ENCODE measurements at regions not wholly inside any gene's neighbourhood (a gene's known extent, or its start where the extent isn't known, plus 50 kb on each side); places are given as distances from the start of the nearest gene placed in this dataset.
"Not testable (repeated sequence)": the region's sequence is repeated elsewhere in the genome, so short reads cannot be mapped to it uniquely, and the experiment has no call there.

GRCh38 chr2:192657362-192657761, 462.6 kb upstream of the TMEFF2 start:
- DNase-seq, result peak; percentile 54

DNA sequence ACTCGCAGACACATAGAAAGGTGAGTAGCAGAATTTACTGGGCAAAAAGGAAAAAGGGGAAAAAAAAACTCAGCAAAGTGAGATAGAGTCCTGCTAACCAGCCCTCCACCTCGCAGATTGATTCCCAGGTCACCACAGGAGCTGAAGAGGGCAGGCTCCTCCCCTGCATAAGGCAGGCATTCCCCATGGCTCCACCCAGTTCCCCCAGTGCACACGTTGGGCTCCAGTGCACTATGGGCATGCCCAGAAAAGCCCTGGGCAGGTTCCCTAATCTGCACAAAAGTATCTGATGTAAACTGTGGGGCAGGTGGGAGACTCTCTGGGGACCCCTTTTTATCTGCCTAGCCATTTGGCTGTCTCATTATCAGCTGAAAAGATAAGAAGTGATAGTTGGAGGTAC, 461.2 kb upstream of the TMEFF2 start:
- DNase-seq, result no peak

DNA sequence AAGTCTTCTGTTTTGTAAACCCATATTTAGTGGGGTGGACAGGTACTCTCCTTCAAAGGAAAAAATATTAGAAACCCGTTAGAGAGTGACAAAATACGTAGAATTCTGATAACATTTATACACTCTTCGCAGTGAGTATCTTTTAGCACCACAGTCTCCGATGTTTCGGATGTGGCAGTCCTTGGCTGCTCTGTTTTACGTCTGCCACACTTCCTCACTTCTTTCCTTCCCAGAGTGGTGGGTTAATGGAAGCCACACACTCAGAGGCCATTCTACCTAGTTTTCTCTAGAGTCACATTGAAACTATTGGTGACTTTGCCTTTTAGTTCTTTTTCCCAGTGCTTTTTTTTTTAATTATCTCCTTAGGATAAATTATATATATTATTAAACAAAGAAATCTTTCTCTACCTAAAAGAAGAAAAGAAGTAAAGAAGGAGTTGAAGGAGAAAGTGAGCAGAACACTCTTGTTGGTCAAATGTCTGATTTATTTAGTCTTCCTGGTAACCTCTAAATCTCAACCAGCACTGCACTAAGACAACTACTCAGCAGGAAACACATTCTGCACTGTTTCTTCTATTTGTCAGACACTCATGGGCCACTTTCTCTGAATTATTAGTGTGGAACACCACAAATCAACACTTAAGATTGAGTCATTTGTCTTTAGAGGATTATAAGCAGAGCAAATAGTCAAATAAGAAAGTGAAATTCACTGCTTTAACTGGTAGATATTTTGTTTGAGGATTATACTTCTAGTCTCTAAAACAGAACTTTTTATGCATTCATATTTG, 451.3 kb upstream of the TMEFF2 start:
- no peak for DNase-seq

DNA sequence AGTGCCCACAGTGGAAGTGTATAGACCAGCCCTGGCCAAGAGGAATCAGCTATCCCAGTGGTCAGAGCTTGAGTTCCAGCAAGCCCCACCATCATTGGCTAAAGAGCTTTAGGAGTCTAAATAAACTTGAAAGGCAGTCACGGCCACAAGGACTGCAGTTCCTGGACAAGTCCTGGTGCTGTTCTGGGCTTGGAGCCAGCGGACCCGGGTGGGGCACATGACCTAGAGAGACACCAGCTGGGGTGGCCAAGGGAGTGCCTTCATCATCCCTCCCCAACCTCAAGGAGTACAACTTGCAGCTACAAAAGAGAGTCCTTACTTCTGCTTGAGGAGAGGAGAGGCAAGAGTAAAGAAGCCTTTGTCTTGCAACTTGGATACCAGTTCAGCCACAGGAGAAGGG, 439.8 kb upstream of the TMEFF2 start:
- DNase-seq, result no peak

- no peak for DNase-seq
These were observed 433.3 kb upstream of the TMEFF2 start for GRCh38 chr2:192628017-192628416.

- no peak for DNase-seq
These were observed 420.4 kb upstream of the TMEFF2 start for GRCh38 chr2:192615105-192615504.

GRCh38 chr2:192604295-192604694, 409.6 kb upstream of the TMEFF2 start:
- DNase-seq, result no peak

DNA sequence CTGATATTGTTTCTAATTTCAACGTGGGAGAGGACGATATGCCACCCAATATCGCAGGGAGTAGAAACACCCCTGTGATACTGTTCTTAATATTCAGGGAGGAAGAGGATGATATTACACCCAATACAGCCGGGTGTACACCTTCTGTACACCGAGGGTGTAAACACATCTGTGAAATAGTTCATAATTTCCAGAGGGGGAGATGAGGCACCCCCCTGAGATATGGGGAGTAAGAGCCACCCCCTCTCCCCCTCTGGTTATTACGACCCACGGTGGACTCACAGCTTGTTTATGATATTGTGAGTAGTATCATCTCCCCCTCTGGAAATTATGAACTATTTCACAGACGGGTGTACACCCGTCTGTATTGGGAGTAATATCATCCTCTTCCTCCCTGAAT, 403.9 kb upstream of the TMEFF2 start:
- DNase-seq, result not testable (repeated sequence)

- DNase-seq, result no peak
These were observed 398.8 kb upstream of the TMEFF2 start for GRCh38 chr2:192593561-192593960.

DNA sequence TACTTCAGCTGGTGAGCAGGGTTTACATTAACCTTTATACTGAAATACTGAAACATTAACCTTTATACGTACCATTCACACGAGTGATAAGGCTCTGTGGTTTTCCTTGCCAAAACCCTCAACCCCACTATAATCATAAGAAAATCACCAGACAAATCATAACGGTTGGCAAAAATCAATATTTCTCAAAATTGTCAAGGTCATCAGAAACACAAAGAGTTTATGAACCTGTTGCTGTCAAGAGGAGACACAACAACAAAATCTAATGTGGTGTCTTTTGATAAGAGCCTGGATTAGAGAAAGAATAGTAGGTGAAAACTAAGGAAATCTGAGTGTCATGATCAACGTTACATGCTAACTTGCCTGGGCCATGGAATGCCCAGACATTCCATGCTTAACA, 396.9 kb upstream of the TMEFF2 start:
- no peak for DNase-seq

DNA sequence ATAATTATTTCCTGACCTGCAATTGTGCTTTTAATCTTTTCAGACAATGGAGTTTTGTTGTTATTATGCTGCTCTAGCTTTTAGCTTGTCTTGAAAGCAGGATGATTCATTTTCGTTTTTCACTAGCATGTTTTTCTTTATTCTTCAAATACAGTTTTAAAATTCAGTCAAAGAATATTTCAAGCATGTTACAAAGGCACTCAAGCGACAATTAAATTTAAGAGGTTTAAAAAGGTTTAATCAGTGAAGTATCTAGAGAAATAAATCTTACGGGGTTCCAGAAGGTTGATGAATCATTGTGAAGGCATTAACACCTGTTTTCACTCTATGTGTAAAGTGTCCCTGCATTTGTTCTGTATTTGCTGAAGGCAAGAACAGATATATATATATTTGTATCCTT, 390.7 kb upstream of the TMEFF2 start:
- no peak for DNase-seq

DNA sequence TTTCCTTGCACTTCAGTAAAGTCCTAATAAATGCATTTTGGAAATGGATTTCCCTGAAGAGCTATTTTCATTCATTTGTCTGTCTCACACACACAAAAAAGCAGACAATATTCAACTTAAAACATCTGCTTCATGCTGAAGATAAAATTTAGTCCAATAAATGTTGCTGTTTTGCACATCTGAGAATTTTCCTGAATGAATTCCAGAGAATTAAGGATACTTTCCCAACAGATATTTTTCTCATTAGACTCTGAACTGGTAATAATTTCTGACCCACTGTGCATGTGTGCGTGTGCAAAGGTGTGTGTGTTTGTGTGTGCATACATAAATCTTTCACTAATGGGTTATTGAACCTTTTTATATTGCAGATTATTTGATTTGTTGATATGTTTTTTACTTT, 390.2 kb upstream of the TMEFF2 start:
- no peak for DNase-seq

GRCh38 chr2:192579965-192580700, 385.4 kb upstream of the TMEFF2 start:
- no peak for DNase-seq

- no peak for DNase-seq
These were observed 384.0 kb upstream of the TMEFF2 start for GRCh38 chr2:192578780-192579179.

DNA sequence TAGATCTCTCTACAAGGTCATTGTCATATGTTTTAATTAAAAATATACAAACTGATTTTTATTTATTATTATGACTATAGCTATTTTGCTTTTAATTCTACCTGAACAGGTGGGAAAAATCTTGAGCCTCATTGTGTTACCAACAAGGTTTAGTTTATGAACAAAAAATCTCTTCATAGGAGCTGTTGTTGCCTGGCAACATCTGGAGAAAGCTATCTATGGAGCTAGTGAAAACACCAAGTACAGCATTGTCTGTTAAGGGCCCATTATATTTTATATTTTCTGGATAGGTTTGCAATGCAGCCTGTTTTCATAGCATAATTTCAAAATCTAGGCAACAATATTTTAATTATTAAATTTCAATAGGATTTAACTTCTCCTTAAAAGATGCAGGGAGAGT, 383.0 kb upstream of the TMEFF2 start:
- no peak for DNase-seq

GRCh38 chr2:192574552-192574951, 379.8 kb upstream of the TMEFF2 start:
- no peak for DNase-seq

DNA sequence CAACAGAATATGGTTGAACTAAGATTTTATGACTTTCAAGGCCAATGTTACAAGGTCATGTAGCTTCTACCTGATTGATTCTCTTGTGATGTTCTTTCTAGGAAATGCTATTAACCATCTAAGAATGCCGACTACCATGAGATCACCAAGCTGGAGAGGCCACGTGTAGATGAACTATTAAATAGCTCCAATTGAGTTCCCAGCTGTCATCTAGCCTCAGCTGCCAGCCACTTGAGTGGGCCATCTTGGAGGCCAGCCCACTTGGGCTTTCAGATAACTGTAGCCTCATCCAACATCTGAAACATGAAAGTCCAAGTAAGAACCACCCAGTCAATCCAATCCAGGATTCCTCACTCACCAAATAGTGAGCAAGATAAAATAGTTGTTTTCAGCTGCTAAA, 376.9 kb upstream of the TMEFF2 start:
- DNase-seq, result no peak

GRCh38 chr2:192570788-192571187, 376.1 kb upstream of the TMEFF2 start:
- DNase-seq, result no peak

- no peak for DNase-seq
These were observed 372.1 kb upstream of the TMEFF2 start for GRCh38 chr2:192566863-192567262.

DNA sequence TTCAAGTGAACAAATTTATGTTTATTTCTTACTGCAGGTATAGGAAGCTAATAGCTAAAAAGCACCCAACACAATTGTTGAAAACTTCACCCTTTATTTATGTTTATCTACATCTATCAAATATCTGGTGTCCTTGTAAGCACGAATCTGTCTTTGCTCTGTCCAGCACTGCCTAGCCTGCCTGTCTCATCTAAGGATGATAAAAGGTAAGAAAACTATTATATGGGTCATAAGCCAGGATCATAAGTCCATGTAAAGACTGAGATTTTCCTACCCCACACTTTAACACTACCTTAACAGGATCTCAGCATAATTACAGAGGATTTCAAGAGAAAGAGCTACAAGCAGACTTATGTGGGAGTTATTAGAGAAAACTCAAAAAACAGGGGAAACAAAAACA, 365.6 kb upstream of the TMEFF2 start:
- no peak for DNase-seq

DNA sequence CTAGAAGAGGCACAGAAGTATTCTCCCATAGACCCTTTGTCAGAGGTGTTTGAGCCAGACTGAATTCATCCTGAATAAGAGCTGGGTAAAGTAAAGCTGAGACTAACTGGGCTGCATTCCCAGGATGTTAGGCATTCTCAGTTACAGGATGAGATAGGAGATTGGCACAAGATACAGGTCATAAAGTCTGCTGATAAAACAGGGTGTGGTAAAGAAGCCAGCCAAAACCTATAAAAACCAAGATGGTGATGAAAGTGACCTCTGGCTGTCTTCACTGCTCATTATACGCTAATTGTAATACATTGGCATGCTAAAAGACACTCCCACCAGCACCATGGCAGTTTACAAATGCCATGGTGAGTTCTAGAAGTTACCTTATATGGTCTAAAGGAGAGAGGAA, 364.9 kb upstream of the TMEFF2 start:
- DNase-seq, result no peak

DNA sequence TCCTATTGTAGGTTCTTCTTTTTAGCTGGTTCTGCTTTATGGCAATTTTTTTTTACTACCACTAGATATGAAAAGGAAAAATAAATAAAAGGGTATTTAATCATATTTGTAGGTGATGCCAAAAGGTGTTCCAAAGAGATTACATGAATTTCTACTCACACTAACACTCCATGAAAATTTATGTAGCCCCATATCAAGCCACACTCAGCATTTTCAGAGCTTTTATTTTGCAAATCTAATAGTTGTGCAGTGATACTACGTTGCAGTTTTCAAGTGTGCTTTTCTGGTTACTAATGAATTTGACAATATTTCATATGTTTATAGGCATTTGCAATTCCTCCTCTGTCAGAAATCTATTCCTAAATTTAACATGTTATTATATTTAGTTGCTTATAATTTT, 363.9 kb upstream of the TMEFF2 start:
- DNase-seq, result no peak

GRCh38 chr2:192555740-192556139, 361.0 kb upstream of the TMEFF2 start:
- no peak for DNase-seq

GRCh38 chr2:192551760-192552159, 357.0 kb upstream of the TMEFF2 start:
- DNase-seq, result no peak

DNA sequence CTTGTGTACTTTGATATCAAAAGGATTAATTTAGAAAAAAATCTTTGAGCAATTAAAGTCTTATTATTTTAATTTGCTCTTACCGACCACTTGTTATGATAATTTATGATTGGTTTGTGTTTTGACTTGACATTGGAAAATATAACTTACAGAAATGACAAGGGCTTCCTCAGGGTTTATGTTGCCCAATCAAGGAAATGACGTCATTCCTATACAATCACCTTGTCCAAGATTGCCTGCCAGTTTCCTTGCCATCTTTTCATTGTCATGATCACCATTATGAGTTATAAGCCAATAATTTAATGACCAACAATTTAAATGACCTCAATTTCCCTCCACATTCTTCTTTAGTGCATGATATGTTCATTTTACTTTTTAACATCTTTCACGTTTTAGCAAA, 351.8 kb upstream of the TMEFF2 start:
- DNase-seq, result no peak
